SK-N-SH treated with all-trans-retinoic acid at 6 μM for 48 hours (cell line): ENCODE measurements at regions not wholly inside any gene's neighbourhood (a gene's known extent, or its start where the extent isn't known, plus 50 kb on each side); places are given as distances from the start of the nearest gene placed in this dataset.
A peak's percentile ranks its signal among the peaks of the same experiment; 100 is the strongest.

Experiments
- ATAC-seq: fragments of 200-7000 bp; cut with Tn5 transposase; 3 replicates; pipeline ENCODE4 v1.9.1; 2020; ENCODE audit warnings: mild to moderate bottlenecking, moderate library complexity
- ARNTL ChIP-seq: fragments of 450-650 bp; formaldehyde crosslinking; IDR thresholded peaks from 2 replicates; pipeline ENCODE4 v1.5.0; 2020; ENCODE audit warnings: low read depth, mild to moderate bottlenecking, moderate library complexity, borderline replicate concordance
- BACH2 ChIP-seq: fragments of 250-450 bp; sonication (Bioruptor Pico); IDR thresholded peaks from 2 replicates; pipeline ENCODE4 v1.9.0; 2021; ENCODE audit warnings: mild to moderate bottlenecking, borderline replicate concordance
- CREB5 ChIP-seq: fragments of 250-450 bp; sonication (Bioruptor Pico); IDR thresholded peaks from 2 replicates; pipeline ENCODE4 v1.5.1; 2020; ENCODE audit warnings: low read depth, mild to moderate bottlenecking, moderate library complexity
- CSDC2 ChIP-seq: fragments of 250-450 bp; sonication (Bioruptor Pico); IDR thresholded peaks from 2 replicates; pipeline ENCODE4 v1.5.0; 2020; ENCODE audit warnings: mild to moderate bottlenecking, moderate library complexity
- ESRRG ChIP-seq: fragments of 250-450 bp; sonication (Bioruptor Pico); IDR thresholded peaks from 2 replicates; pipeline ENCODE4 v1.6.1; 2021; ENCODE audit warnings: mild to moderate bottlenecking
- GLIS3 ChIP-seq: fragments of 250-450 bp; sonication (Bioruptor Pico); IDR thresholded peaks from 2 replicates; pipeline ENCODE4 v1.5.0; 2020; ENCODE audit warnings: mild to moderate bottlenecking, moderate library complexity
- ISL1 ChIP-seq: fragments of 250-450 bp; sonication (Bioruptor Pico); IDR thresholded peaks from 2 replicates; pipeline ENCODE4 v2.1.2; 2022; ENCODE audit warnings: mild to moderate bottlenecking, moderate library complexity
- OSR1 ChIP-seq: fragments of 250-450 bp; sonication (Bioruptor Pico); IDR thresholded peaks from 2 replicates; pipeline ENCODE4 v1.8.0; 2022; ENCODE audit warnings: moderate library complexity, mild to moderate bottlenecking, inconsistent platforms
- PATZ1 ChIP-seq: fragments of 250-450 bp; sonication (Bioruptor Pico); IDR thresholded peaks from 2 replicates; pipeline ENCODE4 v1.8.0; 2020; ENCODE audit warnings: mild to moderate bottlenecking, moderate library complexity, borderline replicate concordance
- POU6F1 ChIP-seq: fragments of 250-450 bp; sonication (Bioruptor Pico); IDR thresholded peaks from 2 replicates; pipeline ENCODE4 v1.8.0; 2021; ENCODE audit warnings: low read depth, mild to moderate bottlenecking, moderate library complexity, borderline replicate concordance
- PPARA ChIP-seq: fragments of 250-450 bp; sonication (Bioruptor Pico); IDR thresholded peaks from 2 replicates; pipeline ENCODE4 v1.5.0; 2020; ENCODE audit warnings: mild to moderate bottlenecking, borderline replicate concordance
- RARB ChIP-seq: fragments of 250-450 bp; sonication (Bioruptor Pico); IDR thresholded peaks from 2 replicates; pipeline ENCODE4 v1.8.0; 2021; ENCODE audit warnings: mild to moderate bottlenecking, moderate library complexity
- SNAI2 ChIP-seq: fragments of 250-450 bp; sonication (Bioruptor Pico); IDR thresholded peaks from 2 replicates; pipeline ENCODE4 v1.5.0; 2020; ENCODE audit warnings: mild to moderate bottlenecking, moderate library complexity
- ZC3H10 ChIP-seq: fragments of 250-450 bp; sonication (Bioruptor Pico); IDR thresholded peaks from 2 replicates; pipeline ENCODE4 v1.5.1; 2021; ENCODE audit warnings: mild to moderate bottlenecking, moderate library complexity
- ZFP3 ChIP-seq: fragments of 250-450 bp; sonication (Bioruptor Pico); IDR thresholded peaks from 2 replicates; pipeline ENCODE4 v1.5.0; 2020; ENCODE audit warnings: mild to moderate bottlenecking, moderate library complexity
- ZFP30 ChIP-seq: fragments of 450-650 bp; formaldehyde crosslinking; IDR thresholded peaks from 2 replicates; pipeline ENCODE4 v1.5.0; 2022; ENCODE audit warnings: mild to moderate bottlenecking, moderate library complexity
- ZNF565 ChIP-seq: fragments of 450-650 bp; formaldehyde crosslinking; conservative IDR thresholded peaks from 2 replicates; pipeline ENCODE4 v1.5.0; 2020; ENCODE audit warnings: low read depth, mild to moderate bottlenecking, moderate library complexity
- ZNF70 ChIP-seq: fragments of 450-650 bp; formaldehyde crosslinking; IDR thresholded peaks from 2 replicates; pipeline ENCODE4 v1.5.0; 2020; ENCODE audit warnings: mild to moderate bottlenecking, moderate library complexity
- ZNF8 ChIP-seq: fragments of 450-650 bp; formaldehyde crosslinking; IDR thresholded peaks from 2 replicates; pipeline ENCODE4 v1.5.0; 2020; ENCODE audit warnings: mild to moderate bottlenecking, moderate library complexity
- TF ChIP-seq, protein P1 (sequence below): fragments of 250-450 bp; sonication (Bioruptor Pico); IDR thresholded peaks from 2 replicates; pipeline ENCODE4 v1.5.1; 2021; ENCODE audit warnings: mild to moderate bottlenecking, moderate library complexity
- TF ChIP-seq, protein P2 (sequence below): fragments of 250-450 bp; sonication (Bioruptor Pico); IDR thresholded peaks from 2 replicates; pipeline ENCODE4 v1.5.0; 2020; ENCODE audit warnings: mild to moderate bottlenecking, moderate library complexity

GRCh38 chr4:103499094-103499493, 220.7 kb downstream of the TACR3 start:
- peak; percentile 69 for ATAC-seq
- no peak for TF ChIP-seq OSR1 (CRISPR knock-in tag)
- no peak for TF ChIP-seq ZNF70 (CRISPR knock-in tag)
- TF ChIP-seq ISL1 (CRISPR knock-in tag) = no peak
- TF ChIP-seq ZC3H10 (CRISPR knock-in tag) = no peak
- TF ChIP-seq PPARA (CRISPR knock-in tag) = no peak
- no peak for TF ChIP-seq ZFP3
- no peak for TF ChIP-seq ESRRG (CRISPR knock-in tag)
- TF ChIP-seq GLIS3 (CRISPR knock-in tag) = no peak
- no peak for TF ChIP-seq POU6F1
- TF ChIP-seq ZFP30 (CRISPR knock-in tag) = no peak
- TF ChIP-seq BACH2 (CRISPR knock-in tag) = no peak

DNA sequence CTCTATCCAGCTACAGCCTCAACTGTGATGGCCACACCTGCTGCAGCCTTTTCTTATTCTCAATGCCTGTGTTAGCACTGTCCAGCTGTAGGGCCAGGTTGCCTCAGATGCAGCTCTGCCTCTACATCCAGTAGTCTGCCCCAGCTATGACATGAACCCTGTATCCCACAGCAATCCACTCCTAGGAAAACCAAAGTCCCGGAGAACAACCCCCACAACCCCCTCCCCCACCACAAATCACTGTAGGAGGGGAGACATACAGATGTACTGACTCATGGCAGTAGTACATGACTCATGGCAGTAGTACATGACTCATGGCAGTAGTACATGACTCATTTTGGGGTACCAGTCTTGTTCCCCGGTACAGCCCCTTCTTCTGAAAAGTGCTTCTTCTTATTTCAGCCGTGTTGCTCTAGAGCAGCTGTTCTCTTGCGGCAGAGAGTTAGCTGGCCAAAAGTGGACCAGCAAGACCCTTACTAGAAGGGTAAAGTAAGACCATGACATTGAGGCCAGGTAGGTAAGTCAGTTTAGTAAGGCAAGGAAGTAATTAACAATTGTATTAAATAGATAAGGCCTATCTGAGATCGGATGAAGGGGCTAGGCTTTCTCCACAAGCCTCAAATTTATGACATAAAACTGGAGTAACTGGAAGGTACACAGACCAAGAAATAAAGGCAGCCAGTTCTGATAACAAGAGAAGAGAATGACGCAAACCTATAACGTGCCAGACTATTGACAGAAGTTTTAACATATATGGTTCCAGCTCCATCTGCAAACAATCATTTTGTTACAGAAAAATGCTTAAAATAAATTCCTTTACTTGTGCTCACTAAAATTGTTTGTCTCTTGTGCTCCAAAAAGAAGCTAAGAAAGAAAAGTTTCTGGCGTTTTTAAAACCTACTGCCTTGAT, 221.4 kb downstream of the TACR3 start:
- peak; percentile 70 for ATAC-seq
- TF ChIP-seq PPARA (CRISPR knock-in tag) = no peak
- TF ChIP-seq BACH2 (CRISPR knock-in tag) = no peak

GRCh38 chr4:103497692-103498091, 222.1 kb downstream of the TACR3 start:
- ATAC-seq = peak; percentile 29; the same call in 2 of the 3 replicates
- TF ChIP-seq CSDC2 (CRISPR knock-in tag) (no peak), ZNF70 (CRISPR knock-in tag) (no peak), ZNF8 (no peak), ZFP3 (no peak), ZNF565 (CRISPR knock-in tag) (no peak), BACH2 (CRISPR knock-in tag) (no peak), POU6F1 (no peak), SNAI2 (CRISPR knock-in tag) (no peak), GLIS3 (CRISPR knock-in tag) (no peak), PATZ1 (no peak), CREB5 (CRISPR knock-in tag) (no peak), ZFP30 (CRISPR knock-in tag) (no peak), ARNTL (CRISPR knock-in tag) (no peak), ESRRG (CRISPR knock-in tag) (no peak), PPARA (CRISPR knock-in tag) (no peak), RARB (CRISPR knock-in tag) (no peak), ISL1 (CRISPR knock-in tag) (no peak)
- TF ChIP-seq, protein P1, sequence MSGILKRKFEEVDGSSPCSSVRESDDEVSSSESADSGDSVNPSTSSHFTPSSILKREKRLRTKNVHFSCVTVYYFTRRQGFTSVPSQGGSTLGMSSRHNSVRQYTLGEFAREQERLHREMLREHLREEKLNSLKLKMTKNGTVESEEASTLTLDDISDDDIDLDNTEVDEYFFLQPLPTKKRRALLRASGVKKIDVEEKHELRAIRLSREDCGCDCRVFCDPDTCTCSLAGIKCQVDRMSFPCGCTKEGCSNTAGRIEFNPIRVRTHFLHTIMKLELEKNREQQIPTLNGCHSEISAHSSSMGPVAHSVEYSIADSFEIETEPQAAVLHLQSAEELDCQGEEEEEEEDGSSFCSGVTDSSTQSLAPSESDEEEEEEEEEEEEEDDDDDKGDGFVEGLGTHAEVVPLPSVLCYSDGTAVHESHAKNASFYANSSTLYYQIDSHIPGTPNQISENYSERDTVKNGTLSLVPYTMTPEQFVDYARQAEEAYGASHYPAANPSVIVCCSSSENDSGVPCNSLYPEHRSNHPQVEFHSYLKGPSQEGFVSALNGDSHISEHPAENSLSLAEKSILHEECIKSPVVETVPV (CRISPR knock-in tag) = no peak
- TF ChIP-seq, protein P2, sequence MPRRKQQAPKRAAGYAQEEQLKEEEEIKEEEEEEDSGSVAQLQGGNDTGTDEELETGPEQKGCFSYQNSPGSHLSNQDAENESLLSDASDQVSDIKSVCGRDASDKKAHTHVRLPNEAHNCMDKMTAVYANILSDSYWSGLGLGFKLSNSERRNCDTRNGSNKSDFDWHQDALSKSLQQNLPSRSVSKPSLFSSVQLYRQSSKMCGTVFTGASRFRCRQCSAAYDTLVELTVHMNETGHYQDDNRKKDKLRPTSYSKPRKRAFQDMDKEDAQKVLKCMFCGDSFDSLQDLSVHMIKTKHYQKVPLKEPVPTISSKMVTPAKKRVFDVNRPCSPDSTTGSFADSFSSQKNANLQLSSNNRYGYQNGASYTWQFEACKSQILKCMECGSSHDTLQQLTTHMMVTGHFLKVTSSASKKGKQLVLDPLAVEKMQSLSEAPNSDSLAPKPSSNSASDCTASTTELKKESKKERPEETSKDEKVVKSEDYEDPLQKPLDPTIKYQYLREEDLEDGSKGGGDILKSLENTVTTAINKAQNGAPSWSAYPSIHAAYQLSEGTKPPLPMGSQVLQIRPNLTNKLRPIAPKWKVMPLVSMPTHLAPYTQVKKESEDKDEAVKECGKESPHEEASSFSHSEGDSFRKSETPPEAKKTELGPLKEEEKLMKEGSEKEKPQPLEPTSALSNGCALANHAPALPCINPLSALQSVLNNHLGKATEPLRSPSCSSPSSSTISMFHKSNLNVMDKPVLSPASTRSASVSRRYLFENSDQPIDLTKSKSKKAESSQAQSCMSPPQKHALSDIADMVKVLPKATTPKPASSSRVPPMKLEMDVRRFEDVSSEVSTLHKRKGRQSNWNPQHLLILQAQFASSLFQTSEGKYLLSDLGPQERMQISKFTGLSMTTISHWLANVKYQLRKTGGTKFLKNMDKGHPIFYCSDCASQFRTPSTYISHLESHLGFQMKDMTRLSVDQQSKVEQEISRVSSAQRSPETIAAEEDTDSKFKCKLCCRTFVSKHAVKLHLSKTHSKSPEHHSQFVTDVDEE (CRISPR knock-in tag) = no peak
